Right lobe of liver (tissue), 4 donors: ENCODE measurements at regions not wholly inside any gene's neighbourhood (a gene's known extent, or its start where the extent isn't known, plus 50 kb on each side); places are given as distances from the start of the nearest gene placed in this dataset.

Experiments
- CTCF ChIP-seq, 4 donors: fragments of 200-600 bp in 3 of 4; fragments of 450-650 bp in 1 of 4; IDR thresholded peaks; one replicate each; pipeline versions ENCODE4 v1.5.1 to v1.8.0; 2016 to 2022; ENCODE audit warnings: antibody characterized with exemption in 4 of 4, mild to moderate bottlenecking in 2 of 4
- POLR2A ChIP-seq: fragments of 450-650 bp; IDR thresholded peaks from one replicate; pipeline ENCODE4 v1.6.1; 2017; ENCODE audit warnings: antibody characterized with exemption, mild to moderate bottlenecking
- donor health status: DM: no; HTN: no; CAD: no.
- donor health status: DM: no; HTN: no; CAD: no.
- donor health status: DM: no; HTN: yes; CAD: no.

DNA sequence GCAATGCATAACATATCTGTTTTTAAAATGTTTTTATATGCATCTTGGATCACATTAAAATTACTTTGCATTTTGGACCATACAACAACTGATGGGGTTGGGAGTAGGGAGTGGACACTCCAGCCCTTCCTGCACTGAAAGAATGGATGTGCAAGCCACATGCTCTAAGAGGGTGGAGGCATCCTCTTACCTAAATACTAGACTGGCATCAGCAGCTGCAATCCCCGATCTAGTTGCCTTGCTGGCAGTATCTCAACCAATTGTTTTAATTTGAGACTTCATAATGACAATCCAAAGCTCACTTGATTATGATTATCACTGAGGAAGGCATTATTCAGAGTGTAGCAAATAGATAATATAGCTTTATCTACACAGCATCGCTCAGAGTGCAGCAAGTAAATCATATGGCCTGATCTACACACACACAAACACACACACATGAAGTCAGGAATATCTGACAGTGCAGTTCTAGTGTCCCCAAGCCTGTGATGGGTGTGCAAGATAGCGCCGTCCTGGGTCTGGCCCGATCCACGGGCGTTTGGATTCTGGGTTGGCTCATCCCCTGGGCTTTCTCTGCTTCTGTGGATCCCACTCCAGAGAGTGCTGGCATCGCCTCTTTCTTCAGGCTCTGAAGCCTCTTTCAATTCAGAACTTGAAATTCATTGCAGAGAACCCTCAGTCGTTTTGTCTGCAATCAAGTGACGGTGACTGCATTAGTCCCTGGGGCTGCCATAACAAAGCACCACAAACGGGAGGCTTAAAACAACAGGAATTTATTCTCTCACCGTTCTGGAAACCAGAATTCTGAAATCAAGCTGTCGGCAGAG, 181.3 kb downstream of the ETS2 start:
- TF ChIP-seq CTCF (IDR thresholded peaks at IDR 0.05) (no peak), POLR2A (no peak)
